ENCODE measurements at regions not wholly inside any gene's neighbourhood (a gene's known extent, or its start where the extent isn't known, plus 50 kb on each side); places are given as distances from the start of the nearest gene placed in this dataset.

GRCh38 chr13:100833427-100833826 is 158.8 kb upstream of the TMTC4 start (continued):
- TF ChIP-seq TAF1 (conservative IDR thresholded peaks at IDR 0.05) (no peak), GABPA (IDR thresholded peaks at IDR 0.05 in 1 of 2, conservative IDR thresholded peaks at IDR 0.05 in 1 of 2) (no peak), FOXA2 (IDR thresholded peaks at IDR 0.05) (no peak)

- peaks cover 0 to 2% (median 0%) of the 10 kb centered on the region in 4 donors for H3K9me3 ChIP-seq (ENCODE audit: control insufficient read depth in 4 of 4, low read length in 3 of 4)
- peak; percentile 40 to 63 for TF ChIP-seq RAD21 (IDR thresholded peaks at IDR 0.05)
- TF ChIP-seq, protein P1, sequence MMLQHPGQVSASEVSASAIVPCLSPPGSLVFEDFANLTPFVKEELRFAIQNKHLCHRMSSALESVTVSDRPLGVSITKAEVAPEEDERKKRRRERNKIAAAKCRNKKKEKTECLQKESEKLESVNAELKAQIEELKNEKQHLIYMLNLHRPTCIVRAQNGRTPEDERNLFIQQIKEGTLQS (IDR thresholded peaks at IDR 0.05): no peak
- 39% methylated on average over 5 of the region's 5 CpGs for WGBS
- H3K27ac ChIP-seq (ENCODE audit: low read depth in 1 of 2, low read length in 2 of 2): no peak overlapping the region
- no peak overlapping the region for H3K4me3 ChIP-seq (ENCODE audit: low read depth in 1 of 3, low read length in 3 of 3)
- H3K27me3 ChIP-seq (ENCODE audit: control insufficient read depth in 4 of 4, insufficient read depth in 4 of 4, low read length in 3 of 4): no peaks in the 10 kb centered on the region
- no peak for DNase-seq (ENCODE audit: low spot score)
- H3K4me1 ChIP-seq (ENCODE audit: control insufficient read depth in 4 of 4, insufficient read depth in 4 of 4, low read length in 3 of 4): no peaks in the 10 kb centered on the region
- no peaks in the 10 kb centered on the region for H3K36me3 ChIP-seq (ENCODE audit: control insufficient read depth in 4 of 4, insufficient read depth in 3 of 4, low read depth in 1 of 4, low read length in 3 of 4)
- H3K9ac ChIP-seq (ENCODE audit: low read depth in 1 of 2, low read length in 2 of 2): no peak overlapping the region
Observed at GRCh38 chr13:100828226-100828625, 153.6 kb upstream of the TMTC4 start.

GRCh38 chr13:100827489-100828176 is 153.0 kb upstream of the TMTC4 start:
- H3K4me3 ChIP-seq (ENCODE audit: low read depth in 1 of 3, low read length in 3 of 3): no peak overlapping the region
- H3K9me3 ChIP-seq (ENCODE audit: control insufficient read depth in 4 of 4, low read length in 3 of 4): peaks cover 0 to 2% (median 0%) of the 10 kb centered on the region in 4 donors
- TF ChIP-seq GABPA (IDR thresholded peaks at IDR 0.05 in 1 of 2, conservative IDR thresholded peaks at IDR 0.05 in 1 of 2) (no peak), JUND (IDR thresholded peaks at IDR 0.05) (peak in 1 of 2 donors; percentile 15)
- no peak for DNase-seq (ENCODE audit: low spot score)
- H3K4me1 ChIP-seq (ENCODE audit: control insufficient read depth in 4 of 4, insufficient read depth in 4 of 4, low read length in 3 of 4): no peaks in the 10 kb centered on the region
- no peak overlapping the region for H3K27ac ChIP-seq (ENCODE audit: low read depth in 1 of 2, low read length in 2 of 2)
- WGBS: 71% methylated on average over 8 of the region's 8 CpGs
- H3K9ac ChIP-seq (ENCODE audit: low read depth in 1 of 2, low read length in 2 of 2): no peak overlapping the region
- no peaks in the 10 kb centered on the region for H3K27me3 ChIP-seq (ENCODE audit: control insufficient read depth in 4 of 4, insufficient read depth in 4 of 4, low read length in 3 of 4)
- no peaks in the 10 kb centered on the region for H3K36me3 ChIP-seq (ENCODE audit: control insufficient read depth in 4 of 4, insufficient read depth in 3 of 4, low read depth in 1 of 4, low read length in 3 of 4)

DNA sequence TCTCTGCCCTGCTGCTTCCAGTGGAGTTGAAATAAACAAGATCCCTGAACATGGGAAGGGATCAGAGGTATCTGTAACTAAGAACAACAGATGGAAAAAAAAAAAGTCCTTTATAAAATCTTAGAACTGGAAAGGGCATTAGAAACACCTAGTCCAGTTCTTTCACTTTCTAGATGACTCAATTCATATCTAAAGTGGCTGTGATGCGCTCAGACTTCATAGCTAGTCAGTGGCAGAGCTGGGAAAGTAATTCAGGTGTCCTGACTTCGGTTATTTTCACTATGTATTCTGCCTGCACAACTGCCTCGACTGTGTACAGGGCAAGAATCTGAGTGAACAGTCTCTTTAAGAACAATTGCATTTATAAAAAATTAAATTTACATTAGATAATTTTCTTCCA is 151.8 kb upstream of the TMTC4 start:
- H3K27ac ChIP-seq (ENCODE audit: low read depth in 1 of 2, low read length in 2 of 2): no peak overlapping the region
- no peaks in the 10 kb centered on the region for H3K4me1 ChIP-seq (ENCODE audit: control insufficient read depth in 4 of 4, insufficient read depth in 4 of 4, low read length in 3 of 4)
- H3K4me3 ChIP-seq (ENCODE audit: low read depth in 1 of 3, low read length in 3 of 3): no peak overlapping the region
- WGBS: 81% methylated on average over 3 of the region's 3 CpGs
- H3K9me3 ChIP-seq (ENCODE audit: control insufficient read depth in 4 of 4, low read length in 3 of 4): peaks cover 0 to 2% (median 0%) of the 10 kb centered on the region in 4 donors
- H3K9ac ChIP-seq (ENCODE audit: low read depth in 1 of 2, low read length in 2 of 2): no peak overlapping the region
- DNase-seq (ENCODE audit: low spot score): no peak
- H3K27me3 ChIP-seq (ENCODE audit: control insufficient read depth in 4 of 4, insufficient read depth in 4 of 4, low read length in 3 of 4): no peaks in the 10 kb centered on the region
- no peaks in the 10 kb centered on the region for H3K36me3 ChIP-seq (ENCODE audit: control insufficient read depth in 4 of 4, insufficient read depth in 3 of 4, low read depth in 1 of 4, low read length in 3 of 4)
- TF ChIP-seq FOXA1 (IDR thresholded peaks at IDR 0.05) (no peak), FOXA2 (IDR thresholded peaks at IDR 0.05) (no peak)

- Histone ChIP-seq H3K9me3 (ENCODE audit: control insufficient read depth in 4 of 4, low read length in 3 of 4) (peaks cover 0 to 2% (median 0%) of the 10 kb centered on the region in 4 donors), H3K4me3 (ENCODE audit: low read depth in 1 of 3, low read length in 3 of 3) (no peak overlapping the region), H3K27me3 (ENCODE audit: control insufficient read depth in 4 of 4, insufficient read depth in 4 of 4, low read length in 3 of 4) (no peaks in the 10 kb centered on the region), H3K36me3 (ENCODE audit: control insufficient read depth in 4 of 4, insufficient read depth in 3 of 4, low read depth in 1 of 4, low read length in 3 of 4) (no peaks in the 10 kb centered on the region), H3K27ac (ENCODE audit: low read depth in 1 of 2, low read length in 2 of 2) (no peak overlapping the region), H3K9ac (ENCODE audit: low read depth in 1 of 2, low read length in 2 of 2) (no peak overlapping the region), H3K4me1 (ENCODE audit: control insufficient read depth in 4 of 4, insufficient read depth in 4 of 4, low read length in 3 of 4) (no peaks in the 10 kb centered on the region)
- DNase-seq (ENCODE audit: low spot score): no peak
- TF ChIP-seq EGR1 (IDR thresholded peaks at IDR 0.05; ENCODE audit: low read depth in 2 of 2): no peak
- TF ChIP-seq YY1 (IDR thresholded peaks at IDR 0.05): no peak
- no peak for TF ChIP-seq RAD21 (IDR thresholded peaks at IDR 0.05)
- TF ChIP-seq GABPA (IDR thresholded peaks at IDR 0.05 in 1 of 2, conservative IDR thresholded peaks at IDR 0.05 in 1 of 2): no peak
- TF ChIP-seq, protein P1 (IDR thresholded peaks at IDR 0.05): no peak
- TF ChIP-seq NR2F2 (IDR thresholded peaks at IDR 0.05): no peak
- whole genome bisulfite sequencing: 81% methylated on average over 3 of the region's 3 CpGs
Observed at GRCh38 chr13:100825557-100825956, 151.0 kb upstream of the TMTC4 start.

All from liver (tissue), 7 donors.